ENCODE measurements at regions not wholly inside any gene's neighbourhood (a gene's known extent, or its start where the extent isn't known, plus 50 kb on each side); places are given as distances from the start of the nearest gene placed in this dataset.

GRCh38 chr6:156526081-156526480 is 251.1 kb upstream of the ARID1B start:
- TF ChIP-seq CTCF (IDR thresholded peaks at IDR 0.05) (no peak), POLR2A (IDR thresholded peaks at IDR 0.05) (no peak)
